ENCODE measurements at regions not wholly inside any gene's neighbourhood (a gene's known extent, or its start where the extent isn't known, plus 50 kb on each side); places are given as distances from the start of the nearest gene placed in this dataset.

DNA sequence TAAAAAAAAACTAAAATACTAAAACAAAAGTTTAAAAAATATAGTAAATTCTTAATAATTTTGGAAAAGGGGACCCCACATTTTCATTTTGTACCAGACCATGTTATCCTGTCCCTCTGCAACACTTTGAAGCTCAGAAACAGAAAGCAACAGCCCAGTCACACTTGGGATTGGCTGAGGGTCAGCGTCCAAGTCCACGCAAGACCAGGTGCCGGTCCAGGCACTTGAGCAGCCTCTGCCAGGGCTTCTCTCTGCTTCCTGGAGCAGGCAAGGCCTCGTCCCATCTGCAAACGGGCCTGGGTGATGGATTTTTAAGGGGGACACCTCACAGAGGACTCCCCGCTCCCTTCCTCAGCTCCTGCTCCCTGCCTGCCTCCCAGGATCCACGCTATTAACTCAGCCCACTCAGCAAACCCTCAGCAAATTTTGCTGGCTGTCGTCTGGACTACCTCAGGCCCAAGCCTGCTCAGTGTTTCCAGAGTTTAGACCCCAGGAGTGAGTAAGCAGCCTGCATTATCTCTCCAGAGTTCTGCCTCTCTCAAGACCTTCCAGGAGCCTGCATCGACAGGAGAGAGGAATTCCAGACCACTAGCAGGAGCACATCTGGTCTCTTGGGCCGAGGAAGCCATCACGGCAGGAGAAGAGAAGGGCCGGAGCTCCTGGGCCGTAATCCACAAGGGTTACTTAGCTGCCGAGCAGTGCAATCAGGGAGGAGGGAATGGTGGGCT is 67.4 kb upstream of the CALM2 start:
- no peak for FAIRE-seq
- no peak for TF ChIP-seq POLR2A (IDR thresholded peaks at IDR 0.05; ENCODE audit: low read depth, low read length)
- no peak for TF ChIP-seq POLR2AphosphoS5 (IDR thresholded peaks at IDR 0.05; ENCODE audit: low read depth, low read length)
- TF ChIP-seq TAF1 (IDR thresholded peaks at IDR 0.05; ENCODE audit: borderline replicate concordance, low read depth, low read length): no peak
- DNase-seq (ENCODE audit: insufficient read length): no peak

DNA sequence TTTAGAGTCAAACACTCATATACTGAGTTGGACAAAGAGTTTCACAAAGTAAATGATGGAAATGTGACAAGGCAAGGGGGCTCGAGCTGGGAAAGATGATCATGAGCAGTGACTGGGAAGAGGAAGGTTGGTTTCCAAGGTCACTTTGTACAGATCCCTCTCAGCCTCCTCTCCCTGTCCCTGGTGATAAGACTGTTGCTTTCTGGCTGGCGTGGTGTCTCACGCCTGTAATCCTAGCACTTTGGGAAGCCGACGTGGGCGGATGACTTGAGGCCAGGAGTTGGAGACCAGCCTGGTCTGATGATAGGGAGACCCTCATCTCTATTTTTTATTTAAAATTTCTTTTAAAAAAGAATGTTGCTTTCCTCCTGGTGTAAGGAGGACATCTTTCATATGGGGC is 65.4 kb upstream of the CALM2 start:
- DNase-seq (ENCODE audit: insufficient read length) (no peak), FAIRE-seq (no peak)
- no peak for TF ChIP-seq POLR2AphosphoS5 (IDR thresholded peaks at IDR 0.05; ENCODE audit: low read depth, low read length)
- no peak for TF ChIP-seq TAF1 (IDR thresholded peaks at IDR 0.05; ENCODE audit: borderline replicate concordance, low read depth, low read length)
- no peak for TF ChIP-seq POLR2A (IDR thresholded peaks at IDR 0.05; ENCODE audit: low read depth, low read length)

DNA sequence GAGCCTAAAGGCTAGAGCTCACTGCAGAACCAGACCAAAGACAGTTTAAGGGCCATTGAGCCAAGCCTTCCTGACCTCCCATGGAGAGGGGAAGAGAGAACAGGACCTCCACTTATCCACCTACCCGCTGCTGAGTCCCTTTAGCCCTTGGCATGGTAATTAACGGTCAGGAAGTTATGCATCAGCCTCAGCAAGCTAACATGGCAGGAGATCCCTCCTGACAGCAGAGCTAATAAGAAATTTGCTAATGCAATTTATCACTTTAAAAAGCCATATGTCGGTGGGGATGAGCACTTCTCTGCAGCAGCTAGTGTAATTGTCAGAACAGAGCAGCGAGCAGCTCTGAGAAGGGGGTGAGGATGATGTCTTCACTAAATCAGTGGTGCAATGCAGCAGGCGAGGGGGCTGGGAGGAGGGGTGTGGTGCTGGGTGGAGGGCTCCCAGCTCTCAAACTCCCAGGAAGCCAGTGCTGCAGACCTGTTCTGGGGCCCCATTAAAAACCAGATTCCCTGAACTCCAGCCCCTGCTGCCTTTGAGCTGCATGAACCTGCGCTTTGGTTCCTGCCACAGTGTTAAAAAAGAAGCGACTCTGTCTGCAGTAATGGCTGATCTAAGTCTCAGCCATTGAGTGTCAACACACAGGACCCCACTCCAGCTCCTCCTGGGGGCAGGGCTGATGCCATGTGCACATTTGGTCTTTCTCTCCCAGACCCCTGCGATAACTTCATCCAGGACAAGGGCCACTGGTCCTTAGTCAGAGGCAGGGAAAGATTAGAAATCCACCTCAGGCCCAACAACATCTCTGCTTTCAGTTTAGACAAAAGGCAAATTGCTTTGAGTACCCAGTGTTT is 63.0 kb upstream of the CALM2 start:
- TF ChIP-seq POLR2AphosphoS5 (IDR thresholded peaks at IDR 0.05; ENCODE audit: low read depth, low read length) (no peak), TAF1 (IDR thresholded peaks at IDR 0.05; ENCODE audit: borderline replicate concordance, low read depth, low read length) (no peak), POLR2A (IDR thresholded peaks at IDR 0.05; ENCODE audit: low read depth, low read length) (no peak)

DNA sequence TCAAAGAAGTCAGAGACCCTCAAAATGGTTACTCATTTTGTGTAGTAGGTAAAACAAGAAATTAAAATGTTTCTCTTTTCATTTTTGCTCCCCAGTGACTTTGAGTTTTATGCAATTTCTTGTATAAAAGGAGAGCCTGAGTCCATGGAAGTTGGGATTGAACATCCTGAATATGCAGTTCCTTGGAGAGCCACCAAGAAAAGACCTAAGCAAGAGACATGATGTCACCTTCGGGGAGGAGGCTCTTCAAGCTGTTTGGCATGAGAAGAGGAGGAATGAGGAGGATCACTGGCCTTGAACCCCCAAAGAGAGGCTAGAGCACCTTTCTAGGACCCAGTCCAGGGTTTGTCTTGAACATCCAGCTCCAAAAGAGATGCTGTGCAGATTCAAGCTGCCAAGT is 62.3 kb upstream of the CALM2 start:
- TF ChIP-seq POLR2AphosphoS5 (IDR thresholded peaks at IDR 0.05; ENCODE audit: low read depth, low read length) (no peak), TAF1 (IDR thresholded peaks at IDR 0.05; ENCODE audit: borderline replicate concordance, low read depth, low read length) (no peak)
- DNase-seq (ENCODE audit: insufficient read length) (no peak), FAIRE-seq (no peak)

More for the DNA sequence above, 63.0 kb upstream of the CALM2 start:
- FAIRE-seq (no peak), DNase-seq (ENCODE audit: insufficient read length) (no peak)

DNA sequence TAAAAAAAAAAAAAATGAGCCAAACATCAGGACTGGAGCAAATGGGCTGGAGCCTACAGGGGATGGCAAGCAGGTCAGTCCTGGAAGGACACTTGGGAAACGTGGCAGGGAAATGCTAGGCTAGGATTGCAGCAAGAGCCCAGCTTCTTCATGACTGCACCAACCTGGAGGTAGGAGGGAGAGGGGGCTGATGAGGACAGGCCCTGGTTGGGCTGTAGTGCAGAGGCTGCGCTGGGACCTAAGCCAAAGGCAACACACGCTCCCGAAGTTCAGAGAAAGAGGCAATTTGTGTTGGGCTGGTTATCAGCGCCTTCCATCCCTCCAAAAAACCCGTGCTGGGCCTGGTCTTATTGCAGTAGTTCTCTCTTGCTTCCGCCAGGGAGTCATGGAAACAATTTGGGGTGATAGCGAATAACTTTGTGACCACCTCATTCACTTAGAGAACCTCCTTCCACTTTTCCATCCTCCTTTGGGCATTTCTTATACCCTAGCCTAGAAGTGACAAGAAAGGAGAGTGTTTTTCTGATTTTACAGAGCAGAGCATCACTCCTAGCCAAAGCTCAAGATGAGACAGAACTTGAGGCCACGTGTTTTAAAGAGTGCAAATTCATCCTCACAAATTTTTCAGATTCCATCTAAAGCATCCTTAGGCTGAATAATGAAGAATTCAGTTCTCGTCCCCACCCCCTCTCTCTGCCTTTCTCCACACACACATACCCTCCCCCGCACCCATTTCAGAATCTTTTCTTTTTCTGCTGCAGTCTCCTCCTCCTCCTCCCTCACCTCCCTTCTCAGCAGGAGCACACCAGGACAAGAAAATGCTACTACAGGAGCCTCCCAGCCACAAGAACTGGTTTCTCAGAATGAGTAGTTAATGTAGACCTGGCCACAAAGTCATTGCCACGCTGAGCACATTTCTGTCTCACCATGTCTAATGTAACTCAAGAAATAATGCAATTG is 61.3 kb upstream of the CALM2 start:
- FAIRE-seq: no peak
- no peak for DNase-seq (ENCODE audit: insufficient read length)
- TF ChIP-seq POLR2AphosphoS5 (IDR thresholded peaks at IDR 0.05; ENCODE audit: low read depth, low read length): no peak
- no peak for TF ChIP-seq POLR2A (IDR thresholded peaks at IDR 0.05; ENCODE audit: low read depth, low read length)
- TF ChIP-seq TAF1 (IDR thresholded peaks at IDR 0.05; ENCODE audit: borderline replicate concordance, low read depth, low read length): no peak

DNA sequence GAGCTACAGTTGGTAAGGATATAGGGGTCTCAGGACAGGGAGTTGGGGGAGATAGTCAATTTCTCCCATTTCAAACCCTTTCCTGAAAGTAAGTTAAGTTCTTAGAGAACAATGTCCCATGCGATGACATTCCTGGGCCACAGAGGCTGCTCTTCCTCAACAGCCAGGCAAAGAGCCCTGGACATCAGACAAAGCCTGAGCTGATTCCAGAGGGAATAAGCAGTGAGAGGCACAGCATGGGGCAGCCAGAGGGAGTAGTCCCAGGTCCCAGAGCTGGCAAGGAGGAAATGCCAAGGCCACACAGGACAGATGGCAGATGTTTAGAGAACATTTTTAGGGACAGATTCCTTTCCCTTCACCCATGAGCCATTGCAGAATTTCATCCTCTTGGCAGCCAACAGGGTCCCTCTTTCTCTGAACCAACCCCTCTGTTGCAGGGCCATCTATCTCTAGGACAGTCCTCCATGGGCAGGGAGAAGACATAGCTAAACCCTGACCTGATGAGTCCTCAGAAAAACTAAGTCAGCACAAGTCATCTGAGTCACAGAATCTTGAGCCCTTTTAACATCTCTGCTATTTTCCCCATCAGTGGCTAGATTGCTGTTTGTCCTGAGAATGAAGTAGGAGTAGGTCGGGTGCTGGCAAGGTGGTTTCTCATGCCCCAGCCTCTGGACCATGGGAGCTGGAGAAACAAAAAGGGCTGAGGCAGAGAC is 60.3 kb upstream of the CALM2 start:
- DNase-seq (ENCODE audit: insufficient read length): no peak
- no peak for FAIRE-seq
- no peak for TF ChIP-seq TAF1 (IDR thresholded peaks at IDR 0.05; ENCODE audit: borderline replicate concordance, low read depth, low read length)
- no peak for TF ChIP-seq POLR2A (IDR thresholded peaks at IDR 0.05; ENCODE audit: low read depth, low read length)
- TF ChIP-seq POLR2AphosphoS5 (IDR thresholded peaks at IDR 0.05; ENCODE audit: low read depth, low read length): no peak

DNA sequence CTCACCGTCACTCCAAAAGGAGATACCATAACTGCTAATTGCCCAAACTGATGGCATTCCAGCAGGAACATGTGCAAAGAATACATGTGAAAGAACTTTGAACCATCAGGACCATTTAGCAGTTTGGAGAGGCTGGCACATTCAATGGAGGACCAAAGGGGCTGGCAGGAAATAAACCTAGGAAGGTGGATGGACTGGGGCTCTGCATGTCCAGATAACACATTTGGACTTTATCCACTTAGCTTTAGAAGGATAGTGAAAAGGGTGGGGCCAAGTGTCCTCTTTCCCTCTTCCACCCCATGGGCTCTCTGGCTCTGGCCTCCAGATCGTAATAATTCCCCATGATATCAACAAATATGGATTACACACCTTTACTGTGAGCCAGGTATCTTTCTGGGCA is 58.8 kb upstream of the CALM2 start:
- DNase-seq (ENCODE audit: insufficient read length) (no peak), FAIRE-seq (no peak)
- TF ChIP-seq POLR2AphosphoS5 (IDR thresholded peaks at IDR 0.05; ENCODE audit: low read depth, low read length) (no peak), POLR2A (IDR thresholded peaks at IDR 0.05; ENCODE audit: low read depth, low read length) (no peak), TAF1 (IDR thresholded peaks at IDR 0.05; ENCODE audit: borderline replicate concordance, low read depth, low read length) (no peak)

DNA sequence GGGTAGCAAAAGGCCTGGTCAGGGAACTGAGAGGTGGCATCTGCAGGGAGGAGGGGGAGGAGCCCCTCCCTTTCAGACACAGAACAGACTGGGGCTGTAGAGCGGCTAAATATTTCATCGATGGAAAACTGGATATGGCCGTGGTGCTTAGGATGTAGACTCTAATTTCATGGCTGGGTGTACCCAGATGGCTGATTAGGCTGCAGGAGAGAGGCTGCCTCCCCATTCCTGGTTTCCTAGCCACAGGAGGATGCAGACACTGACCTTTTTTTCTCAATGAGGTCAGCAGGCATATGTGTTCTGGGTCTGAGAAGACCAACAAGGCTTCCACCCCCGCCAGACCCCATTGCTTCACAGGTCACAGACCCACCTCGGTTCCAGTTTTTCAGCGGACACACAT is 58.1 kb upstream of the CALM2 start:
- DNase-seq (ENCODE audit: insufficient read length): no peak
- no peak for TF ChIP-seq POLR2AphosphoS5 (IDR thresholded peaks at IDR 0.05; ENCODE audit: low read depth, low read length)
- no peak for TF ChIP-seq POLR2A (IDR thresholded peaks at IDR 0.05; ENCODE audit: low read depth, low read length)
- TF ChIP-seq TAF1 (IDR thresholded peaks at IDR 0.05; ENCODE audit: borderline replicate concordance, low read depth, low read length): no peak
- no peak for FAIRE-seq

DNA sequence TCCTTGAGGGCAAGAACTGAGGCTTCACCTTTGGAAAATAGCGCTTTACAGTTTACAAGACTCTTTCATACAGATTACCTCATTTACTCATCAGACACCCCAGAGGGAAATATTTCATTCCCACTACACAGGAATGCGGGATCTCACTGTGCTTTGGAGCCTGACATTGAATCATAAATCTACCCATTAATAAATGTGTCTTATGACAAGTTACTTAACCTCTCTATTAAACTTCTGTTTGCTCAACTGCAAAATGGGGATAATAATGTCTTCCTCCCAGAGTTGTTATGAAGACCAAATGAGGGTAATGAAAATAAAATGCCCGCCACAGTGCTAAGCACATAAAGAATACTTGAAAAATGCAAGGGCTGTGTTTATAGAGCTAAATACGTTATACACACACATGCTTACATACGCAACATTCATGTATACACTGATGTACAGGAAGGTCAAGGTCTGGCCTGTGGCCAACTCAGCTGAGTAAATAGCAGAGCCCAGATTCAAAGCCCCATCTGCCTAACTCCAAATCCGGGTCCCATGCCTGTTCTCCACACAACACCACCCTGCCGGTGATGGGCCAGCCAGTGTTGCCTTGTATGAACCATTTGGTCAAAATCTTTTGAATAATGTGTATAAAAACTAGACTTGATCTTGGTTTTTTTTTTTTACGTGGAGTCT is 56.6 kb upstream of the CALM2 start:
- TF ChIP-seq POLR2AphosphoS5 (IDR thresholded peaks at IDR 0.05; ENCODE audit: low read depth, low read length) (no peak), TAF1 (IDR thresholded peaks at IDR 0.05; ENCODE audit: borderline replicate concordance, low read depth, low read length) (no peak), POLR2A (IDR thresholded peaks at IDR 0.05; ENCODE audit: low read depth, low read length) (no peak)
- no peak for FAIRE-seq
- DNase-seq (ENCODE audit: insufficient read length): no peak

DNA sequence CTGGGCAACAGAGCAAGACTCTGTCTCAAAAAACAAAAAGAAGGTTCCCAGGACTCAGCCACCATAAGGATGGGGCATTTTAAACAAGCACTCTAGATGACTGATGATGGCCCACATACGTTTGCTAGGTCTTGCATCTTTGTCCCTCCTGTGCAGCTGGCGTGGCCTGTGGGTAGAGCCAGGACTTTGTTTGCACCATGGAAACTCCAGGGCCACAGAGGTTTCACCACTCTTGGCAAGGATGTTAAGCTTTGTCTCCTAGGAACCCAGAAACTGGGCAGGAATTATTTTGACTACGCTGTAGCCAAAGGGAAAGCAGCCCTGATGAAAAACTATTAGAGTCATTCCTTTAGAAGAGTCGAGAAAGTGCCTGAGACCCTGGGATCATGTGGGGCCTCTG is 54.1 kb upstream of the CALM2 start:
- TF ChIP-seq POLR2A (IDR thresholded peaks at IDR 0.05; ENCODE audit: low read depth, low read length) (no peak), POLR2AphosphoS5 (IDR thresholded peaks at IDR 0.05; ENCODE audit: low read depth, low read length) (no peak), TAF1 (IDR thresholded peaks at IDR 0.05; ENCODE audit: borderline replicate concordance, low read depth, low read length) (no peak)
- DNase-seq (ENCODE audit: insufficient read length): no peak
- FAIRE-seq: no peak

Data from GM12892 (cell line).